GM12892 (cell line): ENCODE measurements at regions not wholly inside any gene's neighbourhood (a gene's known extent, or its start where the extent isn't known, plus 50 kb on each side); places are given as distances from the start of the nearest gene placed in this dataset.

Experiments
- POLR2A ChIP-seq: IDR thresholded peaks from 2 replicates; pipeline ENCODE4 v1.6.1; 2011; ENCODE audit warnings: low read depth, low read length, control low read depth
- POLR2AphosphoS5 ChIP-seq: IDR thresholded peaks from 2 replicates; pipeline ENCODE4 v1.6.1; 2011; ENCODE audit warnings: low read depth, low read length, control low read depth

DNA sequence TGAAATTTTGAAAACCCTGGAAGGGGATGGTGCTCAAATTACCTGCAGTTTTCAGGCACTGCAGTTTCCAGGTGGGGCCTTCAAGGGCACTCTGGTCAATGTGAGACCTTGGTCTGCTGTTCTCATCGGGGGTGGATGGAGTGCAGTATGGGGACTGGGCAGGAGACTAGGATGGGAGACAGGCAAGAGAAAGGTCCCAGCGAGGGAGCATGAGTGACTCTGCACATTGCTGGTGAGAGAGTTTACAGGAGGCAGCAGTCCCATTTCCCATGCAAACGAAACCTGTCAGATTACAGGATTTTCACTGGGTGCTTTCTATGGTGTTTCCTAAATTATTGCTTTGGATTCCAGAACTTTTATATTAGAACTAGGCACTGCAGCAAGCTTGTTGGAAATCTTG, 73.5 kb upstream of the DTNBP1 start:
- TF ChIP-seq POLR2AphosphoS5 (no peak), POLR2A (no peak)
